ENCODE measurements at regions not wholly inside any gene's neighbourhood (a gene's known extent, or its start where the extent isn't known, plus 50 kb on each side); places are given as distances from the start of the nearest gene placed in this dataset.

- Histone ChIP-seq H3K9me1 (ENCODE audit: insufficient read depth, low read length) (no peaks in the 10 kb centered on the region), H4K8ac (ENCODE audit: low read depth in 2 of 2, low read length in 2 of 2) (no peak overlapping the region), H4K5ac (ENCODE audit: low read depth, low read length) (no peak overlapping the region), H4K91ac (ENCODE audit: insufficient read depth, low read depth, low read length) (no peak overlapping the region), H3K9me3 (ENCODE audit: control insufficient read depth, insufficient read depth, low read length) (peaks cover 2% of the 10 kb centered on the region; the same call in 1 of the 2 replicates), H3K4ac (ENCODE audit: low read depth, low read length) (no peak overlapping the region), H3K27ac (ENCODE audit: insufficient read depth, low read length) (no peak overlapping the region), H3K36me3 (ENCODE audit: control insufficient read depth, insufficient read depth, low read length) (no peaks in the 10 kb centered on the region), H2BK15ac (ENCODE audit: low read depth, low read length) (no peak overlapping the region), H2AK9ac (replicated peaks; ENCODE audit: low read depth, low read length, poor library complexity) (no peak overlapping the region), H3K14ac (replicated peaks; ENCODE audit: low read depth, low read length) (no peak overlapping the region), H3K27me3 (ENCODE audit: control insufficient read depth, insufficient read depth, low read length) (no peaks in the 10 kb centered on the region), H3K56ac (ENCODE audit: extremely low read depth, insufficient read depth, low read length) (no peak overlapping the region), H3K79me1 (ENCODE audit: low read depth in 1 of 2, low read length in 2 of 2) (no peaks in the 10 kb centered on the region), H3K4me3 (ENCODE audit: insufficient read depth, low read depth, low read length) (no peak overlapping the region), H2BK5ac (ENCODE audit: low read depth, low read length, poor library complexity, severe bottlenecking) (no peak overlapping the region), H2AFZ (replicated peaks; ENCODE audit: low read length, poor library complexity) (no peak overlapping the region), H3K4me2 (ENCODE audit: low read depth, low read length) (no peak overlapping the region), H4K20me1 (ENCODE audit: insufficient read depth, low read length) (no peaks in the 10 kb centered on the region), H2BK20ac (ENCODE audit: low read depth, low read length) (no peak overlapping the region), H3K18ac (ENCODE audit: low read depth, low read length) (no peak overlapping the region), H3K23ac (ENCODE audit: low read depth, low read length) (no peak overlapping the region), H2AK5ac (ENCODE audit: low read depth, low read length) (no peak overlapping the region), H2BK120ac (ENCODE audit: low read depth, low read length) (no peak overlapping the region), H3K4me1 (ENCODE audit: control insufficient read depth, insufficient read depth, low read length) (peaks cover 5% of the 10 kb centered on the region), H3K9ac (ENCODE audit: low read depth, low read length) (no peak overlapping the region)
- TF ChIP-seq MAFK (IDR thresholded peaks at IDR 0.05; ENCODE audit: low read depth, low read length) = no peak
- TF ChIP-seq, protein P1, sequence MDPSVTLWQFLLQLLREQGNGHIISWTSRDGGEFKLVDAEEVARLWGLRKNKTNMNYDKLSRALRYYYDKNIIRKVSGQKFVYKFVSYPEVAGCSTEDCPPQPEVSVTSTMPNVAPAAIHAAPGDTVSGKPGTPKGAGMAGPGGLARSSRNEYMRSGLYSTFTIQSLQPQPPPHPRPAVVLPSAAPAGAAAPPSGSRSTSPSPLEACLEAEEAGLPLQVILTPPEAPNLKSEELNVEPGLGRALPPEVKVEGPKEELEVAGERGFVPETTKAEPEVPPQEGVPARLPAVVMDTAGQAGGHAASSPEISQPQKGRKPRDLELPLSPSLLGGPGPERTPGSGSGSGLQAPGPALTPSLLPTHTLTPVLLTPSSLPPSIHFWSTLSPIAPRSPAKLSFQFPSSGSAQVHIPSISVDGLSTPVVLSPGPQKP (IDR thresholded peaks at IDR 0.05; ENCODE audit: borderline replicate concordance, low read depth, low read length) = no peak
- TF ChIP-seq, protein P2, sequence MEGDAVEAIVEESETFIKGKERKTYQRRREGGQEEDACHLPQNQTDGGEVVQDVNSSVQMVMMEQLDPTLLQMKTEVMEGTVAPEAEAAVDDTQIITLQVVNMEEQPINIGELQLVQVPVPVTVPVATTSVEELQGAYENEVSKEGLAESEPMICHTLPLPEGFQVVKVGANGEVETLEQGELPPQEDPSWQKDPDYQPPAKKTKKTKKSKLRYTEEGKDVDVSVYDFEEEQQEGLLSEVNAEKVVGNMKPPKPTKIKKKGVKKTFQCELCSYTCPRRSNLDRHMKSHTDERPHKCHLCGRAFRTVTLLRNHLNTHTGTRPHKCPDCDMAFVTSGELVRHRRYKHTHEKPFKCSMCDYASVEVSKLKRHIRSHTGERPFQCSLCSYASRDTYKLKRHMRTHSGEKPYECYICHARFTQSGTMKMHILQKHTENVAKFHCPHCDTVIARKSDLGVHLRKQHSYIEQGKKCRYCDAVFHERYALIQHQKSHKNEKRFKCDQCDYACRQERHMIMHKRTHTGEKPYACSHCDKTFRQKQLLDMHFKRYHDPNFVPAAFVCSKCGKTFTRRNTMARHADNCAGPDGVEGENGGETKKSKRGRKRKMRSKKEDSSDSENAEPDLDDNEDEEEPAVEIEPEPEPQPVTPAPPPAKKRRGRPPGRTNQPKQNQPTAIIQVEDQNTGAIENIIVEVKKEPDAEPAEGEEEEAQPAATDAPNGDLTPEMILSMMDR (conservative IDR thresholded peaks at IDR 0.05; ENCODE audit: low read depth, low read length) = no peak
- TF ChIP-seq RAD21 (IDR thresholded peaks at IDR 0.05; ENCODE audit: low read length) = no peak
- TF ChIP-seq RFX5 (IDR thresholded peaks at IDR 0.05; ENCODE audit: low read depth, low read length) = no peak
- no peak for TF ChIP-seq BHLHE40 (IDR thresholded peaks at IDR 0.05; ENCODE audit: low read depth, low read length)
- TF ChIP-seq MAZ (IDR thresholded peaks at IDR 0.05; ENCODE audit: borderline replicate concordance, low read depth, low read length) = no peak
- TF ChIP-seq SMC3 (IDR thresholded peaks at IDR 0.05; ENCODE audit: low read depth, low read length) = no peak
- TF ChIP-seq NFE2L2 (IDR thresholded peaks at IDR 0.05; ENCODE audit: low read depth, low read length) = no peak
- TF ChIP-seq CEBPB (IDR thresholded peaks at IDR 0.05; ENCODE audit: low read depth, low read length) = no peak
- no peak for TF ChIP-seq CHD1 (IDR thresholded peaks at IDR 0.05; ENCODE audit: low read depth, low read length)
- TF ChIP-seq MXI1 (IDR thresholded peaks at IDR 0.05; ENCODE audit: borderline replicate concordance, low read depth, low read length) = no peak
- TF ChIP-seq, protein P3, sequence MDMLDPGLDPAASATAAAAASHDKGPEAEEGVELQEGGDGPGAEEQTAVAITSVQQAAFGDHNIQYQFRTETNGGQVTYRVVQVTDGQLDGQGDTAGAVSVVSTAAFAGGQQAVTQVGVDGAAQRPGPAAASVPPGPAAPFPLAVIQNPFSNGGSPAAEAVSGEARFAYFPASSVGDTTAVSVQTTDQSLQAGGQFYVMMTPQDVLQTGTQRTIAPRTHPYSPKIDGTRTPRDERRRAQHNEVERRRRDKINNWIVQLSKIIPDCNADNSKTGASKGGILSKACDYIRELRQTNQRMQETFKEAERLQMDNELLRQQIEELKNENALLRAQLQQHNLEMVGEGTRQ (IDR thresholded peaks at IDR 0.05; ENCODE audit: low read depth, low read length) = no peak
- TF ChIP-seq POLR2A (IDR thresholded peaks at IDR 0.05; ENCODE audit: low read depth, low read length) = no peak
- no peak for TF ChIP-seq FOS (IDR thresholded peaks at IDR 0.05; ENCODE audit: low read depth, low read length)
- no peak for TF ChIP-seq RCOR1 (IDR thresholded peaks at IDR 0.05; ENCODE audit: insufficient replicate concordance, low read length)
- no TSS peak for BruUV-seq (replicated peaks)
- in situ Hi-C loops (cut with MboI; ENCODE audit: low sequenced_read_pairs) (no loop called here), dilution Hi-C loops (cut with HindIII; ENCODE audit: low sequenced_read_pairs, unreplicated experiment) (no loop called here), intact Hi-C loops (cut with micrococcal nuclease) (no loop called here)
- no peak for ATAC-seq (ENCODE audit: low read depth)
- DNase-seq = no peak
- 85% methylated on average over 10 of the region's 13 CpGs; no CpG with 5 or more reads in 1 of the 2 experiments for WGBS, 2 experiments (ENCODE audit: extremely low coverage in 2 of 2, insufficient read length in 1 of 2)
- ChIA-PET CTCF (no interaction called here), POLR2A (ENCODE audit: unreplicated experiment) (no interaction called here)
Measured at GRCh38 chr10:3570131-3570729, 214.8 kb downstream of the KLF6 start.
